ENCODE measurements at regions not wholly inside any gene's neighbourhood (a gene's known extent, or its start where the extent isn't known, plus 50 kb on each side); places are given as distances from the start of the nearest gene placed in this dataset.
A peak's percentile ranks its signal among the peaks of the same experiment; 100 is the strongest.
"Not testable (repeated sequence)": the region's sequence is repeated elsewhere in the genome, so short reads cannot be mapped to it uniquely, and the experiment has no call there.

DNA sequence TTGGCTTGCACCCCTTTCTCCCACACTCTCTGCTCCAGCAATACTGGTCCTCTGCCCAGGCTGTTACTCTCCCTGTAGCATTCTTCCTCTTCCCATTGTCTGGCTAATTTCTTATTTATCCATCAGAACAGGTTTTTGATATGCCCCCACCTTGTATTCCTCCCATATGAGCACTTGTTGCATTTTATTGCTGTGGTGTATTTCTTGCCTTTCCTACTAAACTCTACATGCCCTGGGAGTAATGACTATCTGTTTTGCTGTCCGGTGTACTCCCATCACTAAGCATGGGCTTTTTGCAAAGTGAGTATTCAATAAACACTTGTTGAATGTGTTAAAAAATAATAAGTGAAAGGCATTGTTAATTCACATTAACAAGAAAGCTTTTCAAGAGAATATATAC lies 104.3 kb upstream of the RANBP3L start:
- Mint-ChIP-seq H3K9me3 (peaks cover 6% of the 10 kb centered on the region), H3K27ac (no peak overlapping the region), H3K27me3 (no peaks in the 10 kb centered on the region), H3K36me3 (no peaks in the 10 kb centered on the region), H3K4me1 (ENCODE audit: unreplicated experiment) (peaks cover 4% of the 10 kb centered on the region), H3K4me3 (no peak overlapping the region)
- no peak for TF ChIP-seq CTCF (conservative IDR thresholded peaks at IDR 0.05)
- no peak for DNase-seq (ENCODE audit: extremely low spot score, unreplicated experiment)

DNA sequence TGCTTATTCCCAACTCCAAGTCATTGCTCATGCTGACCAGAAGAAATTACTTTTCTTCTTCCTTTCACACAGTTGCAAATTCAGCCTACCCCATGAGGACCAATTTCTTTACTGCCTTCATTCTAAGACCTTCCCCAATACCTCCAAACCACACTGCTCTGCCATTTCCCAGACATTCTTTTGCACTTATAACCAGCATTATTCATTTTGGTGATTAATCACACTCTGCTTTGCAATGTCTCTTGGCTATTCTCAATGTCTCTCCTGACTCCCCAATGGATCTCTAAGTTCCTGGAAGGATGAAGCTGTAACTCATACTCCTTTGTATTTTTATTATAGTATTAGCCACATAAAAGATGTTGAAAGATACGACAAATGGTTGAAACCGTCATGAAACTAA lies 105.7 kb upstream of the RANBP3L start:
- Mint-ChIP-seq H3K9me3 (peaks cover 6% of the 10 kb centered on the region), H3K27me3 (no peaks in the 10 kb centered on the region), H3K27ac (no peak overlapping the region), H3K4me1 (ENCODE audit: unreplicated experiment) (peaks cover 4% of the 10 kb centered on the region), H3K4me3 (no peak overlapping the region), H3K36me3 (no peaks in the 10 kb centered on the region)
- no peak for TF ChIP-seq CTCF (conservative IDR thresholded peaks at IDR 0.05)
- no peak for DNase-seq (ENCODE audit: extremely low spot score, unreplicated experiment)

GRCh38 chr5:36409711-36410110 lies 108.0 kb upstream of the RANBP3L start:
- not testable (repeated sequence) for H3K27ac Mint-ChIP-seq; H3K36me3 Mint-ChIP-seq; DNase-seq (ENCODE audit: extremely low spot score, unreplicated experiment); H3K4me3 Mint-ChIP-seq; H3K4me1 Mint-ChIP-seq (ENCODE audit: unreplicated experiment); H3K9me3 Mint-ChIP-seq; H3K27me3 Mint-ChIP-seq

DNA sequence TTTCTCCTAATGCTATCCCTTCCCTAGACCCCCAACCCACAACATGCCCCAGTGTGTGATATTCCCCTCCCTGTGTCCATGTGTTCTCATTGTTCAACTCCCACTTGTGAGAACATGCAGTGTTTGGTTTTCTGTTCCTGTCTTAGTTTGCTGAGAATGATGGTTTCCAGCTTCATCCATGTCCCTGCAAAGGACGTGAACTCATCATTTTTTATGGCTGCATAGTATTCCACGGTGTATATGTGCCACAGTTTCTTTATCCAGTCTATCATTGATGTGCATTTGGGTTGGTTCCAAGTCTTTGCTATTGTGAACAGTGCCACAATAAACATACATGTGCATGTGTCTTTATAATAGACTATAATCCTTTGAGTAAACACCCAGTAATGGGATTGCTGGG lies 109.0 kb upstream of the RANBP3L start:
- H3K36me3 Mint-ChIP-seq; H3K4me1 Mint-ChIP-seq (ENCODE audit: unreplicated experiment); H3K27ac Mint-ChIP-seq; H3K27me3 Mint-ChIP-seq; H3K9me3 Mint-ChIP-seq; DNase-seq (ENCODE audit: extremely low spot score, unreplicated experiment); H3K4me3 Mint-ChIP-seq: not testable (repeated sequence)

DNA sequence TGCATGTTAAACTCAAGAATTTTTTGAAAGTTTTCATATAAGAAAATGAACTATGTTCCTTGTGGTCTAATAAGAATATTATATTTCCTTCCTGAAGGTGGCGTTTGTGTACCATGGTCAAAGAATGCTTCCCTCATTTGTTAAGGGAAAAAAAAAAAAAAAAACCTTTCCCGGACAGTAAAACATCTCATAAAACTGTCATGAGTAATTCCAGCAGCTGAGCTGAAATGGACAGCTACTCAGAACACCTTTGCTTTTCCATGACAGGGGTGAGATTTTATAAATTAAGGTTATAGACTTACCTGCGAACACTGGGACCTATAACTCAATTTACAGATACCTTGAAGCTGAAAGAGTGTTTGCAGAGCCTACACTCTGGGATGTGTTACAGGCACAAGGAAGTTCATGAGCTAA lies 113.2 kb upstream of the RANBP3L start:
- peak; percentile 82 for TF ChIP-seq CTCF (conservative IDR thresholded peaks at IDR 0.05)
- Mint-ChIP-seq H3K27me3 (peaks cover 18% of the 10 kb centered on the region), H3K36me3 (no peaks in the 10 kb centered on the region), H3K4me3 (no peak overlapping the region), H3K27ac (no peak overlapping the region), H3K4me1 (ENCODE audit: unreplicated experiment) (peaks cover 18% of the 10 kb centered on the region), H3K9me3 (peaks cover 3% of the 10 kb centered on the region)
- no peak for DNase-seq (ENCODE audit: extremely low spot score, unreplicated experiment)

GRCh38 chr5:36416605-36417004 lies 114.9 kb upstream of the RANBP3L start:
- H3K4me3 Mint-ChIP-seq = no peak overlapping the region
- TF ChIP-seq CTCF (conservative IDR thresholded peaks at IDR 0.05) = no peak
- no peaks in the 10 kb centered on the region for H3K9me3 Mint-ChIP-seq
- peaks cover 18% of the 10 kb centered on the region for H3K4me1 Mint-ChIP-seq (ENCODE audit: unreplicated experiment)
- no peak for DNase-seq (ENCODE audit: extremely low spot score, unreplicated experiment)
- H3K36me3 Mint-ChIP-seq = no peaks in the 10 kb centered on the region
- peaks cover 18% of the 10 kb centered on the region for H3K27me3 Mint-ChIP-seq
- H3K27ac Mint-ChIP-seq = no peak overlapping the region

GRCh38 chr5:36417221-36417620 lies 115.5 kb upstream of the RANBP3L start:
- no peak for DNase-seq (ENCODE audit: extremely low spot score, unreplicated experiment)
- H3K9me3 Mint-ChIP-seq = no peaks in the 10 kb centered on the region
- no peak for TF ChIP-seq CTCF (conservative IDR thresholded peaks at IDR 0.05)
- no peaks in the 10 kb centered on the region for H3K36me3 Mint-ChIP-seq
- peaks cover 18% of the 10 kb centered on the region for H3K4me1 Mint-ChIP-seq (ENCODE audit: unreplicated experiment)
- H3K4me3 Mint-ChIP-seq = no peak overlapping the region
- peaks cover 18% of the 10 kb centered on the region for H3K27me3 Mint-ChIP-seq
- no peak overlapping the region for H3K27ac Mint-ChIP-seq

Data from type B pancreatic cell (in vitro differentiated cells).